T follicular helper cell (primary cell): ENCODE measurements at regions not wholly inside any gene's neighbourhood (a gene's known extent, or its start where the extent isn't known, plus 50 kb on each side); places are given as distances from the start of the nearest gene placed in this dataset.
"Not testable (repeated sequence)": the region's sequence is repeated elsewhere in the genome, so short reads cannot be mapped to it uniquely, and the experiment has no call there.

Source experiments
- DNase-seq: peaks from one replicate; pipeline ENCODE4 v3.0.0-alpha.2; 2020; ENCODE audit warnings: low read depth

- DNase-seq = no peak
Observed at GRCh38 chr3:66808891-66809594, 189.1 kb upstream of the KBTBD8 start.

DNA sequence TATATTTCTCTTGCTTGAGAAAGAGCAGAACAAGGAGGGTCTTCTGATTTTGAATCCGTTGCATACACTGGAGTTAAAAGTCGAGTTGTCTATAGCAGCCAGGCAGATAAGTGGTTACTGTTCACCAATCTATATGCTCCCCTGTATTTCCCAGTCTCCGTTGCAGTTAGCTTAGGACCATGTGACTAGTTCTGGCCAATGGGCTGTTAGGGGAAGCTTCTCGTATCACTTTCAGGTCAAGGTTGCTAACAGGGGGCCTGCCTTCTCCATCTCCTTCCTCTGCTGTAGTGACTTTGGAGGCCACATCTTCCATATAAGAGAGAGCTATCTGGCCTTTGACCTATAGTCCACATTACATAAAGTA is 188.5 kb upstream of the KBTBD8 start:
- DNase-seq = no peak

DNA sequence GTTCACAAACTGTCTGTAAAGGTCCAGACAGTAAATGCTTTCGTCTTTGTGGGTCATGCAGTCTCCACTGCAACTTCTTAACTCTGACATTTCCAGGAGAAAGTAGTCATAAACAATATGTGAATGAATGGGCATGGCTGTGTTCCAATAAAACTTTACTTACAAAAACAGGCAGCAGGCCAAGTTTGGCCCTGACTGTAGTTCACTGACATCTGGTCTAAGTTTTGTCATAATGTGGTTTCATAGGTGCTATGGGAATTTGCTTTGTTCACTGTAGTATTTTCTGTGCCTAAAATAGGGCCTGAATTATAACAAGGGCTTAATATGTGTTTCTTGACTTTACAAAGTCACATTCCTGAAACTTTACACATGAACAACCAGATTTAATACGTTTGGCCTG is 186.0 kb upstream of the KBTBD8 start:
- no peak for DNase-seq

DNA sequence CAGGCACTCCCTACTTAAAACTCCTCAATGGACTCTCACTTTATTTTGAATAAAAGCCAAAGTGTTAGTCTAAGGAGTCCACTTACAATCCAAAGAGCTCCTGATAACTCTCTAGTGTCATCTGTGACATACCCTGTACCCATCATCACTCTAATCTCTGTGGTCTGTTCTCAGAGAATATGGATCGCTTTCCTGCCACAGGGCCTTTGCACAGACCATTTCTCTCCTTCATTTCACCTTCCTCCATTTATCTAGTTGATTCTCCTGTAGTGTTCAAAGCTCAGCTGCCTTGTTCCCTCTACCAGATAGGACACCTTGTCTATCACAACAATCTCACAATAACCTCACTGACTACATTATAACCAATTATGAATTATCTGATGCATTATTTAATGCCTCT is 185.4 kb upstream of the KBTBD8 start:
- no peak for DNase-seq

DNA sequence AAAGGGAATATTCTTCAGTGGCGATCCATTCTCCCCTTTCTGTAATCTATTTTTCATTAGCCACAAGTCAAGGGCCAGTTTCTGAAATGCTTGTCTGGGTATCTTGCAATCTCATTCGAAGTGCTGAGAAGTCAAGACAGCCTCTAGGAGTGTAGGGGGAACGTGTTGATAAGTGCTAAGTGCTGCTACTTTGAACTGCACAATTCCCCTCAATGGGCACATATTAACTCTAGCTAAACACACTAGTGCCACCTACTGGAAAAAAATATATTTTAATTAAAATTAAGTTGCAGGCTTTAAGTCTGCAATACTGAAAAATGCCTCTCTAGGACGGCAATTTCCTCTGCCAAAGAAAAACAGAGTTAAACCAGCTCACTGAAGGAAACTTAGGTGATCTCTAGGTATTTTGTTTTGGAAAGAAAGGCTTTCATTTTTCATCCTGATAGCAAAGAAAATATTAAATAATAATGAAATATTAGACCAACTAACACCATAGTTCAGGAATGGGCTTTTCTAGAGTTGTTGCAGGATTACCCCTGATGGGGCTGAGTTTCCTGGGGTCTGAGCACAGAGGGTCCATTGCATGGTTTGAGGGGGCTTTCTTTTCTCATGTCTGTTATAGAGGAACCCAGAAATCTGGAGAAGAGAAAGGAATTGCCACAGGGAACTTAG is 181.9 kb upstream of the KBTBD8 start:
- DNase-seq = no peak

GRCh38 chr3:66817951-66818557 is 180.1 kb upstream of the KBTBD8 start:
- DNase-seq = no peak

DNA sequence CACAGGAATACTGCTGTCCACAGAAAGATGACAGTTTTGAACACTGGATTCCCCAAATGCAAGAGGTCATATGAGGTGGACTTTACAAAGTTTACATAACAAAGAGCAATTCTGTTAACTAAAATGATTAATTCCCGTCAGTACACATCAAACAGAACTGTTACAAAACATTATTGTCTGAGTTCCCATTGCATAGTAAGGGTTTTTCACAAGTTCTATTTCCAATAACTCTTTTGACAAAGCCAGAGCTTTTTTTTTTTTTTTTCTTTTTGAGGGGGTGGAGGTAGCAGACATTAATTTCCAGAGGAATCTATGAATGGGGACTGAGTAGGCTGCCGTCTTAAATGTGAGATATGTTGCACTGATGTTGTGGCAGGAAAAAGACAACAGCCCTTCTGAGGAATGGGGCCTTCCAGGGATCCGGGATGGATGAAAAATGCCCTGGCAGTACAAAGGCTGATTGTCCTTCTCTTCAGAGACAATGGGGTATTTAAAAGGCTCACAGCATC is 178.1 kb upstream of the KBTBD8 start:
- no peak for DNase-seq

DNA sequence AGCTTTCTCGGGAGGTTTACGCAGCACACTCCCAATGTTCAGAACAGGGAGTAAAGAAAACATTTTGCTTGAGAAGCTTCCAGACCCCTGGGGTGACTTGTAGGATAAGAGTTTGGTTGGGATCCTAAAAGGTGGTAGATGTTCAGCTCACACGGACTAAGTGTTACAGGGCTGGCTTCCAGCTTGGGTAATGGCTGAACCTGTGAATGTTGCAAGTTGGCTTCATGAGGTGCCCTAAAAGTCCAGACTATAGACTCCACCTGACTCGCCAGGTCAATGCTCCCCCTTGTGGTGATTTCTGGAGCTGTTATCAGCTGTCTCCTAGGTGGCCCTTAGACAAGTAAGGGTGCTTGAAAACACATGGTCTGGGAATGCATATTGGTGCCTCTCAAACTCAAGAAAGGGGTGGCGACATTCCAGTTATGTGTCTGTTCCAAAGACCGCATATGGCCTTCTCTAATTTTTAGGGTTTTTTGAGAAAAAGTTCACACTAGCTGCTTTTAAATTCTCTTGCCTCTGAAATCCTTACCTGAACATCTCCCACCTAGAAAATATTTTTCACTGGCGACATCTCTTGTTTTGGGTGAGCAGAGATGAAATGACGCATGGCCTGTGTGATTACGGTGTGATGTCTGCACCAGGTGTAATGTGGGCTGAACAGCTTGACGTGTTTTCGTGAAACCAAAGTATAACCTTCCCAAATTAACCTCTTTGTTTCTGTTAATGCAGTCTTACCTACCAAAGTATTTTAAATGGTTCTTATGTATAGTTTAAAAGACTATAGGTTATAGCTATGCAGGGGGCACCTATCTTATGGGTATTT is 175.7 kb upstream of the KBTBD8 start:
- DNase-seq = peak; percentile 52

DNA sequence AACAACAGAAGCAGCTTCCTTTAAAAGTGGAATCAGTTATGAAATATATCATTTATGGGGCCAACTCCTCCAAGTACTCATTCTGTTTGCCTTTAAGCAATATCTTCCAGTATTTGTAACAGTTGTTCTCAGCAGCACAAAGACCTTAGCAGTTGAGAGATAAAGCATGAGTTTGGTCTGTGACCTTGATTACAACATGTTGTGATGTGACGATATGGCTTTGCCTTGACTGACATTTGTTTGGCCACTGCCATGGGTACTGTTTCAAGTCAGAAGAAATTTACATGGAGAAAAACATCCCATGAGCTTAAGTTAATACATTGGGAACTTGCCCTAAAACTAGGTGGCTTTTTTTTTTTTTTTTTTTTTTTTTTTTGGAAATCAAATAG is 175.1 kb upstream of the KBTBD8 start:
- DNase-seq = no peak

- DNase-seq = no peak
Observed at GRCh38 chr3:66823532-66823931, 174.6 kb upstream of the KBTBD8 start.

GRCh38 chr3:66825375-66825774 is 172.7 kb upstream of the KBTBD8 start:
- DNase-seq = no peak

- DNase-seq = no peak
Observed at GRCh38 chr3:66827726-66828125, 170.4 kb upstream of the KBTBD8 start.

- no peak for DNase-seq
Observed at GRCh38 chr3:66828303-66828702, 169.8 kb upstream of the KBTBD8 start.

DNA sequence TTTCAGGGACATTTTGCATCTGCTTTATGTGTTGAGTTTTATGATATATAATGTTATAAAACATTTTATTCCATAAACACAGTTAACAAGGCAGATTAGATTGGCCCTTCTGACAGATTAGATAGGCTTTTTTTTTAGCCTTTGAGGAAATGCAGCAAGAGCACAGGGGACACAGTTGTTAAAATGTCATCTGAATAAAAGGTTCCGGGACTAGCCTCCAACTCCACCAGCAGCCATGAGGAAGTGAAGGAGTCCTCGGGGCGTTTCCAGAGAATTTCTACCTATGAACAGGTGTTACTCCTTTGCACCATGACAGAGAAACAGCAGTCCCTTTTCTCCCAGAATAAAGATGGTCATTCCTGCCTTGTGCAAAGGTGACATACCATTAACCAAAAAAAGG is 167.8 kb upstream of the KBTBD8 start:
- DNase-seq = no peak

DNA sequence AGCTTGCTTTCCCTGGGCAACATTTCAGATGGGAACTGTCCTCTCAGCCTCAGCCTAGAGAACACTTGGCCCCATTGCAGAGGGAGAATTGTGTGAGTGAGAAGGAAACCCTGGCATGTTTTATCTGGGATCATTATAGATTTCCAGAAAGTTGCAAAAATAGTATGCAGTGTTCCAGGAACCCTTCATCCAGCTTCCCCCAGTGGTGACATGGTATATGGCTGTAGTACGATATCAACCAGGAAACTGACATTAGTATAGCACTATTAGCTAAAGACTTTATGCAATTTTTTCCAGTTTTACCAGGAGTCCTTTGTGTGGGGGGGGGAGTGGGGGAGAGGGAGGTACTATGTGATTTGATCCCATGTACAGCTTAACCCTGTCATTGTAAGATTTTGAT is 166.2 kb upstream of the KBTBD8 start:
- no peak for DNase-seq

GRCh38 chr3:66836363-66837152 is 161.5 kb upstream of the KBTBD8 start:
- no peak for DNase-seq

GRCh38 chr3:66838704-66839103 is 159.4 kb upstream of the KBTBD8 start:
- no peak for DNase-seq

GRCh38 chr3:66839508-66839907 is 158.6 kb upstream of the KBTBD8 start:
- DNase-seq = no peak

GRCh38 chr3:66842761-66843464 is 155.2 kb upstream of the KBTBD8 start:
- not testable (repeated sequence) for DNase-seq

- DNase-seq = no peak
Observed at GRCh38 chr3:66851894-66852613, 146.1 kb upstream of the KBTBD8 start.
